ENCODE measurements at regions not wholly inside any gene's neighbourhood (a gene's known extent, or its start where the extent isn't known, plus 50 kb on each side); places are given as distances from the start of the nearest gene placed in this dataset.

GRCh38 chr2:133768256-133768655 is 200.0 kb upstream of the NCKAP5 start:
- DNase-seq (ENCODE audit: low spot score): no peak

DNA sequence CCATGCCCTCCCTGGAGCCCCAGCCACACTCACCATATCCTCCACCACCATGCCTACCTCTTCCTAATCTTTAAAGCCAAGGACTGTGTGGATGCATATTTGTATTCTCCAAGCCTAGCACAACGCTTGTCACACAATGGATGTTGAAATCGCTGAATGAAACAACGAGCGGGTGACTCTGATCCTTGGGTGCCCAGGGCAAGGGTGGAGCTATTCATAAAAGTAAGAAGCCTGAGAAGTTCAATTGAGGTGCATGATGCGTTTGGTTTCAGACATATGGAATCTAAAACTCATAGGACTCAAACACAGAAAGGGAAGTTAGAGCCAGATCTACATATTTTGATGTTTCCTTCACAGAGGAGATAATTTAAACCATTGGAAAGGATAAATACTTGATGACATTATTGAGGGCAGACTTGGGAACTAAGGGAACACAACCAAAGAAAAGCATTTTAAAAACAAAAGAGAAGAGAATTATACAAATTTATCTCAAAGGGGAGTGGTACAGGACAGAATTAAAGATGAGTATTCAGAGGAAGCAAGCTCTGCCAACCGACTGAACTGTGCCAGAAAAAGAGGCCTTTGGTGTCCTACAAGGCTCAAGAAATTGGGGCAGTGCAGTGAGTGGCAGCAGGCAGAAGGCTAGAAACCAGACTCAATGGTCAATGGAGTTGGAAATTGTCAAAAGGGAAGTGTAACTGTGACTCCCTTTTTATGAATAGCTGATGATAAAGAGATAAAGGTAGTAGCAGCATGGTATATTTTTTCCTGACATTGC is 200.6 kb upstream of the NCKAP5 start:
- no peak for DNase-seq (ENCODE audit: low spot score)

GRCh38 chr2:133773854-133774653 is 205.8 kb upstream of the NCKAP5 start:
- no peak for DNase-seq (ENCODE audit: low spot score)

GRCh38 chr2:133774654-133775015 is 206.4 kb upstream of the NCKAP5 start:
- no peak for DNase-seq (ENCODE audit: low spot score)

GRCh38 chr2:133776936-133777573 is 208.8 kb upstream of the NCKAP5 start:
- DNase-seq (ENCODE audit: low spot score): no peak

DNA sequence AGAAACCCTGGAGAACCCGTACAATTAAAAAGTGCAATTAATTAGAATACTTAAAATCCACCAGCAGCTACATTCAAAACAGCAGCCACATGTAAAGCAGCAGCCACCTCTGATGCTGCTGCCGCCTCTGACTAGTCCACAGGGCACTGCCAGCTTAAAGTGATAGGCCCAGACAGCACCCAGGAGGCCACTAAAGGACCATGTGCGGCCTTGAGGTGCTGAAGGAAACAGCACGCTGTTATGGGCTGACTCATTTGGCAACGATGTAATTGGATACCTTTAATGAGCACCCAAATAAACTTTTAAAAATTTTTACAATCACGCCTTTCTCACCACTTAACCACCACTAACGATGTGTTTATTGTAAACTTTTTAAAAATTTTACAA is 209.3 kb upstream of the NCKAP5 start:
- DNase-seq (ENCODE audit: low spot score): no peak

DNA sequence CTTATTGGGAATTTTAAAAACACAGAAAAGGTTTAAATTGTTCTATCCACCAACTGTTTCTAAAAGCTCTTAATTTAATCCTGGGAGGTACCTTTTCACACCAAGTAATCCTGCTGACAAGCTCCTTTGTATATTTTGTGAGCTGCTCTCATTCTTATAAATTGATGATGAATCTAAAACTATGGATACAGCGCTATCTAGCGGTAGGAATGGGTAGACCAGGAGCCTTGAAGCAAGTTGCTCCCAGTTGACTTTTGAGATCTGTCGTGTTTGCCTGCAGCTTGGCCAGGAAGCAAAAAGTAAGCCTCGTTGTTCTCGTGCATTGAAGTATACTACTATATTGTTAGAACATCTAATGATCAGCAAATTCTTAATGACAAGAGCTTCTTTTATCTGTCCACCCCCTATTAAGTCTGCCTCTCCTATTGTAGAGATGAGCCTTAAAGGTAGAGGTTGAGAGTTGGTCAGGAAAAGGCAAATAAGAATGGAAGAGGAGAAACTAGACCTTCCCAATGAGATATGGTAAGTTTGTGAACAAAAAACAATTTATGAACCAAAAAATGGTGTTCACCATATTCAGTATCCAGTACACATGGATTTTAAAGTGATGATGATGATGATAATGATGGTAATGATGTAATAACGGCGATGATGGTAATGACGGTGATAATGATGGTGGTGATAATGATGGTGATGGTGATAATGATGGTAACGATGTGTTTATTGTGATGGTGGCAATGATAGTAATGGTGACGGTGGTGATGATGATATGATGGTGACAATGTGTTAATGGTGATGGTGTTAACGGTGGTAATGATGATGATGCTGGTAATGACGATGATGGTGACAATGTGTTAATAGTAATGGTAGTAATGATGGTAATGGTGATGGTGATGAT is 212.1 kb upstream of the NCKAP5 start:
- DNase-seq (ENCODE audit: low spot score): peak; percentile 55

DNA sequence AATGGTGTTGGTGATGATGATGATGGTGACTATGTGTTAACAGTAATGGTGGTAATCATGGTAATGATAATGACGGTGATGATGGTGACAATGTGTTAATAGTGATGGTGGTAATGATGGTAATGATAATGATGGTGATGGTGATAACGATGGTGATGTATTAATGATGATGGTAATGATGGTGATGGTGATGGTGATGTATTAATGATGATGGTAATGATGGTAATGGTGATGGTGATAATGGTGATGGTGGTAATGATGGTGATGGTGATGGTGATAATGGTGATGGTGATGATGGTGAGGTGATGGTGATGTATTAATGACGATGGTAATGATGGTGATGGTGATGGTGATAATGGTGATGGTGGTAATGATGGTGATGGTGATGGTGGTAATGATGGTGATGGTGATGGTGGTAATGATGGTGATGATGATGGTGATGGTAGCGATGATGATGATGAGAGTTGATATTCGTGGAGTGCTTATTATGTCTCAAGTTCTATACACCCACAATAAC is 212.8 kb upstream of the NCKAP5 start:
- no peak for DNase-seq (ENCODE audit: low spot score)

DNA sequence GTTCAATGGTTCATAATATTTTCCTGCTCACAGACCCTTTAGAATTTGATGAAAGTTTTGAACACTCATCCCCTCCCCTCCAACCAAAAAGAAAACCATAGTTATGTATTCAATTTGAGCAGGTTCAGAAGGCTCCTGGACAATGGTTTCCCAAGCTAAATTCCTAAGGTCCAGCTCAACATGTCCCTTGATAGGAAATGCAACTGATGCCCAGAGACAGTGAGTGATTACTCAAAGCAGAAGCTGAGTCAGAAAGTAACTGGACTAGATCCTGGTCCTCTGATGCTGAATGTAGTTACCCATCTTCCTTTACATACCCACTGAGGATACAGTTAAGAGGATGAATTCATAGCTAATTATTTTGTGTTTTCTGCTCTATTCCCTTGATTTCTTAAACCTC is 218.9 kb upstream of the NCKAP5 start:
- DNase-seq (ENCODE audit: low spot score): no peak

DNA sequence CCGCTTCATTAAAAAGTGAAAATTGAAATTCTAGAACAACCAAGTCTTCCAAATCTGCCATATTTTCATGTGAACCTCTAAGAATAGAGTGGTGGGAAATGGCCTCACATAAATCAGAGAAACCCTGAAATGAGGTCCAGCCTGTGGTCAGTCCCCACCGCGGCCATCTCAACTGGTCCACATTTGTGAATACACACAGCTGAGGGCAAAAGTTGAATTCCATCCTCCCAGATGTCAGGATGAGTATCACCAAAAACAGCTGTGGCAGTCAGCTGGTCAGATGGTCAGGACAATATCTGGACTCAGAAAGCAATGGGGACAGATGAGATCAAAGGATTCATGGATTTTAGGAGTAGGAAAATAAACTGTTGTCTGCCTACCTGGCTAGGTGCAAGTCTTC is 219.4 kb upstream of the NCKAP5 start:
- no peak for DNase-seq (ENCODE audit: low spot score)

DNA sequence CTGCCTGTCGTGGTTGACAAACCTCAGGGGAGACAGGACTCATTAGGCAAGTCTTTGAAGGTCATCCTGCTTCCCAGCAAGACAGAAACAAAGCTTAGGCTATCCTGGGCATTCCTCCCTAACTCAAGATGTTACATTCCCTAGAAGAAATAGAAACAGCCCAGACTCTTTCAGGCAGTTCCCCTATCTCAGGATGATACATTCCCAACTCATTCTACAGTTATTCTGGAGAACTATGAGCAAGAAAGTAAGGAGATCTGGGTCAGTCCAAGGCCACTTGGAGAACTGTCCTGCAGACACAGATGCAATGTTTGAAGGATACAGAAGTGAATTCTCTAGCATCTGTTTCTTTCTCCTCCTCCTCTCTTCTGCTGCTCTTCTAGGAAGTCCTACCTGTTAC is 220.1 kb upstream of the NCKAP5 start:
- DNase-seq (ENCODE audit: low spot score): no peak

GRCh38 chr2:133789743-133790142 is 221.5 kb upstream of the NCKAP5 start:
- DNase-seq (ENCODE audit: low spot score): no peak

DNA sequence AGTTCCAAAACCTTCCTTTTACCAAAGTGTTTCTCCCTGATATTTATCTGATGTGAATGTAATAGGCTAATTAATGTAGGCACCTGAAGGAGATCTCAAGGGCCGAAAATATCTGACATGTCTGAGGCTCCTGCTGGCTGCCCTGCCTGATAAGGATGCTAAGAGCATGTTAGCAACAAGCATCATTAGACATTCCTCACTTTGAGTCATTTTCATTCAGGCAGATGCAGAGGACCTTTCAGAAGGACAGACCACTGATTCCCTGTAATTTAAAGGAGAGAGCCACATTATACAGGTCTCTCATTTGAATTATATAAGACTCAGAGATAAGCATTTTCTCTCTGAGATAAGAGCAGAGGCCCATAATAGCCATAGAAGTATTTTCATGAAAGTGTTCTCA is 222.4 kb upstream of the NCKAP5 start:
- DNase-seq (ENCODE audit: low spot score): no peak

DNA sequence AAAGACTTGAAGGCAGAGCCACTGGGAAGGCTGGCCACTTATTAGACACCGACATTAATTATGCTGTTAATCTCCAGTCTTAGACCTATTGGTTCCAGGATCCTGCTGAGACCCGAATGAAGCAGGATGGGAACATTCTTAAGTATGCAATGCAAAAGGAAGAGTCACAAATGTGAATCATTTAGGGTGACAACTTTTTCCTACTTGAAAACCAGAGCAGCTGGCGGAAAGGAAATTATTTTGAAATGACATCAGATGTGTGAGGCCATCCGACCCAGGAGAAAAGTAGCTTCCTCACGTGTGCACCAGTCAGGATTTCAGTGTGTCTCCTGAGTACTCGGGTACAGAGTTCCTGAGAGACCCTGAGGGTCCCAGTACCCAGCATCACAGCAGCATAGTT is 222.9 kb upstream of the NCKAP5 start:
- no peak for DNase-seq (ENCODE audit: low spot score)

- DNase-seq (ENCODE audit: low spot score): no peak
Measured at GRCh38 chr2:133792223-133792622, 224.0 kb upstream of the NCKAP5 start.

- no peak for DNase-seq (ENCODE audit: low spot score)
Measured at GRCh38 chr2:133794114-133794513, 225.9 kb upstream of the NCKAP5 start.

GRCh38 chr2:133801946-133802345 is 233.7 kb upstream of the NCKAP5 start:
- DNase-seq (ENCODE audit: low spot score): no peak

GRCh38 chr2:133802409-133803039 is 234.3 kb upstream of the NCKAP5 start:
- no peak for DNase-seq (ENCODE audit: low spot score)

DNA sequence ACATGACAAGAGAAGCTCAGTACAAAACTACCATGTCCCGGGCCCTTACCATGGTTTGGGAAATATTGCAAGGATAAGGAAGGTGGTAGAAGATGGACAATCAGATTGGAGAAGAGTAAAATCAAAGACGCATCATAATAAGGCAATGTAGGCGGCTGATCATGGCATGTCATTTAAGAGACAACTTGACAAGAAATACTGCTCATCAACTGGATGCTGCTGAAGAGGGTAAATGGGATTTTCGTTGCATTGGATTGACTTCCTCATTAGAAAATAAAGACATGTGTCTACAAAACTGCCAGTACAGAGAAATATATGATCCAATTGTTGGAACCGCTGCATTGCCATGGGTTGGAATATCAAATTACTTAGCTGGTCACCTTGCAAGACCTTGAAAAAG is 238.3 kb upstream of the NCKAP5 start:
- DNase-seq (ENCODE audit: low spot score): no peak

GRCh38 chr2:133809485-133809884 is 241.2 kb upstream of the NCKAP5 start:
- no peak for DNase-seq (ENCODE audit: low spot score)

GRCh38 chr2:133810559-133810958 is 242.3 kb upstream of the NCKAP5 start:
- DNase-seq (ENCODE audit: low spot score): no peak
